AG04449 (cell line): ENCODE measurements at regions not wholly inside any gene's neighbourhood (a gene's known extent, or its start where the extent isn't known, plus 50 kb on each side); places are given as distances from the start of the nearest gene placed in this dataset.

Experiments used
- CTCF ChIA-PET: fragments of 350-600 bp; formaldehyde crosslinking; extraction: SDS; loops from one replicate; lab custom pipeline; 2021; ENCODE audit warnings: antibody characterized with exemption; lab: Yijun Ruan, JAX
- POLR2A ChIA-PET: fragments of 400-600, 350-600 bp; formaldehyde crosslinking; extraction: SDS; loops from one replicate; lab custom pipeline; 2020; ENCODE audit warnings: antibody characterized with exemption, inconsistent platforms; lab: Yijun Ruan, JAX
- DNase-seq: peaks from one replicate; pipeline ENCODE4 v3.0.0-alpha.2; 2010; ENCODE audit warnings: low read depth, low spot score
- H3K4me3 ChIP-seq: 2 replicates; pipeline ENCODE4 v1.5.1; 2011; ENCODE audit warnings: low read depth, mild to moderate bottlenecking, control low read depth, low read length
- TF ChIP-seq, protein P1 (sequence below): IDR thresholded peaks from one replicate; pipeline ENCODE4 v1.5.1; 2011; ENCODE audit warnings: mild to moderate bottlenecking, moderate library complexity, low read length, control low read depth, inconsistent platforms; ENCODE audit not compliant: insufficient read depth; ENCODE audit errors: missing control alignments

DNA sequence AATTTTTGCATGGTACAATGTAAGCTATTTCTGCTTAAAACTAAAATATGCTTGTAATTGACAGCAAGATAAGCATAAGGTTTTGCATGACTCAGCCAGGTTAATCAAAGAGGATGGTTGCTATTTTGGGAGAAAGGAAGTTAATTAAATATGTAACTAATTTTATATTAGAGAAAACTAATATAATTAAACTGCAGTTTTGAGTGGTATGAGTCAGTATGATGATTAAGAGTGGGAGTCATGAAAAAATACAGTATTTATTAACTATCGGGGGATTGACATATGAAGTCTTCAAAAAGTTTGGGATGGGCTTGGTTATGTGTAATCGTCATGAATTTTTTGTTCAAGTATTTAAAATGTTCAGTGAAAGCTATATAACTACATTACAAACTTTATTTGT lies 54.0 kb upstream of the CDK20 start:
- ChIA-PET CTCF (interaction anchor here (0.6 to 1.6 kb wide), 2 partner anchors 14 to 349 kb away, joined by 3 to 4 read pairs; no protein-coding TSS in a partner anchor), POLR2A (no interaction called here)
- no peak for DNase-seq
- no peak overlapping the region for H3K4me3 ChIP-seq
- TF ChIP-seq, protein P1, sequence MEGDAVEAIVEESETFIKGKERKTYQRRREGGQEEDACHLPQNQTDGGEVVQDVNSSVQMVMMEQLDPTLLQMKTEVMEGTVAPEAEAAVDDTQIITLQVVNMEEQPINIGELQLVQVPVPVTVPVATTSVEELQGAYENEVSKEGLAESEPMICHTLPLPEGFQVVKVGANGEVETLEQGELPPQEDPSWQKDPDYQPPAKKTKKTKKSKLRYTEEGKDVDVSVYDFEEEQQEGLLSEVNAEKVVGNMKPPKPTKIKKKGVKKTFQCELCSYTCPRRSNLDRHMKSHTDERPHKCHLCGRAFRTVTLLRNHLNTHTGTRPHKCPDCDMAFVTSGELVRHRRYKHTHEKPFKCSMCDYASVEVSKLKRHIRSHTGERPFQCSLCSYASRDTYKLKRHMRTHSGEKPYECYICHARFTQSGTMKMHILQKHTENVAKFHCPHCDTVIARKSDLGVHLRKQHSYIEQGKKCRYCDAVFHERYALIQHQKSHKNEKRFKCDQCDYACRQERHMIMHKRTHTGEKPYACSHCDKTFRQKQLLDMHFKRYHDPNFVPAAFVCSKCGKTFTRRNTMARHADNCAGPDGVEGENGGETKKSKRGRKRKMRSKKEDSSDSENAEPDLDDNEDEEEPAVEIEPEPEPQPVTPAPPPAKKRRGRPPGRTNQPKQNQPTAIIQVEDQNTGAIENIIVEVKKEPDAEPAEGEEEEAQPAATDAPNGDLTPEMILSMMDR: no peak

DNA sequence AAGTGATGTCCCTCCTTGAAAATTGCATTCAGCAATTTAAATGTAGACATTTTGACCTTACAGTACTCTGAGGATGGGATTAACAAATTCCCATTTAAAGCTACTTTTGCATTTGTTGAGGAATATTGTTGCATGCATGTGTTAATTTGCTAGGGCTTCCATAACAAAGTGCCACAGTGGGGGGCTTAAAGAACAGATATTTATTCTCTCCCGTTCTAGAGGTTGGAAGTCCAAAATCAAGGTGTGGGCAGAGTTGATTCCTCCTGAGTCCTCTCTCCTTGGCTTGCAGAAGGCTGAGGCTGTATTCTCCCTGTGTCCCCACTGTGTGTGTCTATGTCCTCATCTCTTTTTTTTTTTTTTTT lies 51.8 kb upstream of the CDK20 start:
- TF ChIP-seq, protein P1: no peak
- H3K4me3 ChIP-seq: no peak overlapping the region
- CTCF ChIA-PET: no interaction called here
- DNase-seq: no peak
- POLR2A ChIA-PET: no interaction called here

DNA sequence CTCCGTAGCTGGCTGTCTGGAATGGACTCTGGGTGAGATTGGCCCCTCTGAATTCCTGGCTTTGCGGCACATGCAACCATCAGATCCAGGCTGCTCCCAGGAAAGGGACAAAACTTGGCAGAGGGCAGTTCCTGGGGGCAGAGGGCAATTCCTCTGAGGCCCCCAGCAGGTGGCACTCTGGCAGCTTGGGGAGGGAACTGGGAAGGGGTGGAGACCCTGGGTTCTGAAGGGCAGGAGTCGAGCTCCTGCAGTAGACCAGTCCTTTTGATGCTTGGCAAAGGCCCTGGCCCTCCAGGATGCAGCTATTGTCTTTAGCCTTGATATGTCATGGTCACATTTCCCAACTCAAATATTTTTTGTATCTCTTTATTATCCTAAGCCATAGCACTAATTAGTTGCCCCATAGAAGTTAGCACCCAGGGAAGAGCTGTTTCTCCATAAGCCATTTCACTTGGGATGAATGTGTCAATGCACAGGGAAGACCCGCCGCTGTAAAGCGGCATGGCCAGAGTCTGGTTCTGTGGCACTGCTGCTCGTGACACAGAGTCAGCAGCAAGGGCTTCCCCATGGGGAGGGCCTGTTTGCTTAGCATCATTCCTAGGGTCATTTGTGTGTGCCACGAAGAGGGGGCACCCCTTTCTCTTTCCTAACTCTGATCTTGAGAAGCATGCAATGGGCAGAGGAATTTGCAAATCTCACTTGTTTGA lies 51.2 kb upstream of the CDK20 start:
- CTCF ChIA-PET: interaction anchor here (1.2 kb wide), 1 partner anchor 16 kb away, joined by 3 read pairs; no protein-coding TSS in a partner anchor
- POLR2A ChIA-PET: no interaction called here
- DNase-seq: no peak
- no peak overlapping the region for H3K4me3 ChIP-seq
- TF ChIP-seq, protein P1: no peak

DNA sequence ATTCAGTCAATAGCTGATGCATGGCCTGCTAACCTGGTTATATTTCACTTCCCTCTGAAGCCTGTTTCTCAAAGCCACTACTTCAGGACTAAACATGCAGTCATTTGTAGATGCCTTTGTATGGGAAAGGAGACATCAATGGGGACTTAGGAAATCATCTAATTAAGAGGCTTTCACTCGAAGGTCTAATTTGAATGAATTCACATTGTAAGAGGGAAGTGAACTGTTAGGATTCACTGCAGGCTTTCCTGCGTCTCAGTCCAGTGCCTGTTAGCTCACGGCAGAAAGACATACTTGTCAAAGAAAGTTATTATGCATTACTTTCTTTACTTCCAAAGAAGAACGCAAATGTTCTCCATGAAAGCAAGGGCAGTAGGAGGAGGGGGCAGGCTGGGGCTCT lies 50.6 kb upstream of the CDK20 start:
- TF ChIP-seq, protein P1: no peak
- DNase-seq: no peak
- no peak overlapping the region for H3K4me3 ChIP-seq
- CTCF ChIA-PET: interaction anchor here (1.2 kb wide), 1 partner anchor 17 kb away, joined by 3 read pairs; no protein-coding TSS in a partner anchor
- POLR2A ChIA-PET: no interaction called here
